KMS-11 (cell line): ENCODE measurements at regions not wholly inside any gene's neighbourhood (a gene's known extent, or its start where the extent isn't known, plus 50 kb on each side); places are given as distances from the start of the nearest gene placed in this dataset.

ENCODE experiments used
- H2AFZ ChIP-seq: fragments of 200-600 bp; sonication (generic); 2 replicates; pipeline ENCODE4 v1.6.1; 2016; ENCODE audit warnings: antibody characterized with exemption, mixed run types, low read depth
- H3K27ac ChIP-seq: fragments of 200-600 bp; sonication (generic); 2 replicates; pipeline ENCODE4 v1.6.1; 2016; ENCODE audit warnings: mild to moderate bottlenecking, mixed run types
- H3K27me3 ChIP-seq: fragments of 200-600 bp; sonication (generic); 2 replicates; pipeline ENCODE4 v1.6.1; 2017; ENCODE audit warnings: mild to moderate bottlenecking, low read depth, mixed run types, moderate library complexity; ENCODE audit not compliant: insufficient read depth
- H3K36me3 ChIP-seq: fragments of 200-600 bp; sonication (generic); 2 replicates; pipeline ENCODE4 v1.6.1; 2017; ENCODE audit warnings: mild to moderate bottlenecking, mixed run types; ENCODE audit not compliant: insufficient read depth
- H3K4me1 ChIP-seq: fragments of 200-600 bp; sonication (generic); 2 replicates; pipeline ENCODE4 v1.6.1; 2016; ENCODE audit warnings: mild to moderate bottlenecking, low read depth, mixed run types; ENCODE audit not compliant: poor library complexity, severe bottlenecking
- H3K4me2 ChIP-seq: fragments of 200-600 bp; sonication (generic); 2 replicates; pipeline ENCODE4 v1.7.0; 2016; ENCODE audit warnings: mild to moderate bottlenecking, mixed run types
- H3K4me3 ChIP-seq: fragments of 200-600 bp; sonication (generic); IDR thresholded peaks from 2 replicates; pipeline ENCODE4 v1.6.1; 2017; ENCODE audit warnings: low read depth, low read length, mixed read lengths; ENCODE audit not compliant: insufficient read depth
- H3K79me2 ChIP-seq: fragments of 200-600 bp; sonication (generic); 2 replicates; pipeline ENCODE4 v1.6.1; 2016; ENCODE audit warnings: low read depth, mixed run types; ENCODE audit not compliant: insufficient read depth
- H3K9ac ChIP-seq: fragments of 200-600 bp; sonication (generic); 2 replicates; pipeline ENCODE4 v1.6.1; 2016; ENCODE audit warnings: mild to moderate bottlenecking, mixed run types
- H4K20me1 ChIP-seq: fragments of 200-600 bp; sonication (generic); 2 replicates; pipeline ENCODE4 v1.6.1; 2016; ENCODE audit warnings: mild to moderate bottlenecking, mixed run types; ENCODE audit not compliant: insufficient read depth
- TF ChIP-seq, protein P1 (sequence below): fragments of 200-600 bp; sonication (generic); conservative IDR thresholded peaks from 2 replicates; pipeline ENCODE4 v1.6.1; 2017; ENCODE audit warnings: low read depth, mild to moderate bottlenecking, antibody characterized with exemption, low read length, moderate library complexity, mixed read lengths

DNA sequence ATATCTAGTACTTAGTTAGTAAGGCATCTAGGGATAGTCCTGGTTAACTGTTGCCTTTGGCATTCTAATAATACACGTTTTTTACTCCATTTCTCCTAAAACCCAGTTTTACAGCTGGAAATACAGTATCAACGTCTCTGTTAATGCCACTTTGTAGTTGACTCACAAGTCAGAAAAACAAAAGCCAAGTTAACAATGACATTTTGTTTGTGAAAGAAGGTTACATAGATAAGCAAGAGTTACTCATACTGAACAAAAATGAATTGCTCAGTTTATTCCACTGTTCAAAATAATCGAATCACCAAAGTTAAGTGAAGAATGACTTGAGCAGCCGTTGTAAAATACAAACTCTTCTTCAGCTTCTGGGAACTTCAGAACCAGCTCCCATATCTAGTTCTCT lies 540.3 kb downstream of the ETS1 start:
- Histone ChIP-seq H3K9ac (no peak overlapping the region), H3K79me2 (no peaks in the 10 kb centered on the region), H3K27ac (no peak overlapping the region), H3K4me3 (no peak overlapping the region), H3K4me1 (no peaks in the 10 kb centered on the region), H4K20me1 (no peaks in the 10 kb centered on the region), H2AFZ (no peak overlapping the region), H3K36me3 (no peaks in the 10 kb centered on the region), H3K4me2 (no peak overlapping the region), H3K27me3 (no peaks in the 10 kb centered on the region)
- TF ChIP-seq, protein P1, sequence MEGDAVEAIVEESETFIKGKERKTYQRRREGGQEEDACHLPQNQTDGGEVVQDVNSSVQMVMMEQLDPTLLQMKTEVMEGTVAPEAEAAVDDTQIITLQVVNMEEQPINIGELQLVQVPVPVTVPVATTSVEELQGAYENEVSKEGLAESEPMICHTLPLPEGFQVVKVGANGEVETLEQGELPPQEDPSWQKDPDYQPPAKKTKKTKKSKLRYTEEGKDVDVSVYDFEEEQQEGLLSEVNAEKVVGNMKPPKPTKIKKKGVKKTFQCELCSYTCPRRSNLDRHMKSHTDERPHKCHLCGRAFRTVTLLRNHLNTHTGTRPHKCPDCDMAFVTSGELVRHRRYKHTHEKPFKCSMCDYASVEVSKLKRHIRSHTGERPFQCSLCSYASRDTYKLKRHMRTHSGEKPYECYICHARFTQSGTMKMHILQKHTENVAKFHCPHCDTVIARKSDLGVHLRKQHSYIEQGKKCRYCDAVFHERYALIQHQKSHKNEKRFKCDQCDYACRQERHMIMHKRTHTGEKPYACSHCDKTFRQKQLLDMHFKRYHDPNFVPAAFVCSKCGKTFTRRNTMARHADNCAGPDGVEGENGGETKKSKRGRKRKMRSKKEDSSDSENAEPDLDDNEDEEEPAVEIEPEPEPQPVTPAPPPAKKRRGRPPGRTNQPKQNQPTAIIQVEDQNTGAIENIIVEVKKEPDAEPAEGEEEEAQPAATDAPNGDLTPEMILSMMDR, result no peak

DNA sequence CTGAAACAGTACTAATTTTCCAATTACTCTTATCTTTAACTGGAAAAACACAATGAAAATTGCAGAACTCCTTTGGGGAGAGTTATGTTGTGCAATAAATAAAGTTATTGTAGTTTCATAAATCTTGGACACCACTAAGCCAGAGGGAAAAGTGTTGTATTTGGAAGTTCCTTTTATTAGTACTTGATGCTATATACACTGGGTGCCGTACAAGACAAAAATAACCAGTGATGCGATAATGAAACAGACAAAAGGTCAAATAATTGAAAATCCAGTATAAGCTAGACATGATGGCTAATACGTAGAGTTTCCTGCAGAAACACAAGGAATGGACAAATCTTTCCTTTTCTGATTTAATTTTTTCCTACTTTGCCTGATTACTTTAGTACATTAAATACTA lies 541.1 kb downstream of the ETS1 start:
- H3K4me2 ChIP-seq, result no peak overlapping the region
- no peaks in the 10 kb centered on the region for H4K20me1 ChIP-seq
- no peak overlapping the region for H3K9ac ChIP-seq
- H3K4me3 ChIP-seq, result no peak overlapping the region
- TF ChIP-seq, protein P1, result no peak
- H3K79me2 ChIP-seq, result no peaks in the 10 kb centered on the region
- no peak overlapping the region for H2AFZ ChIP-seq
- H3K27ac ChIP-seq, result no peak overlapping the region
- no peaks in the 10 kb centered on the region for H3K4me1 ChIP-seq
- H3K27me3 ChIP-seq, result no peaks in the 10 kb centered on the region
- H3K36me3 ChIP-seq, result no peaks in the 10 kb centered on the region

DNA sequence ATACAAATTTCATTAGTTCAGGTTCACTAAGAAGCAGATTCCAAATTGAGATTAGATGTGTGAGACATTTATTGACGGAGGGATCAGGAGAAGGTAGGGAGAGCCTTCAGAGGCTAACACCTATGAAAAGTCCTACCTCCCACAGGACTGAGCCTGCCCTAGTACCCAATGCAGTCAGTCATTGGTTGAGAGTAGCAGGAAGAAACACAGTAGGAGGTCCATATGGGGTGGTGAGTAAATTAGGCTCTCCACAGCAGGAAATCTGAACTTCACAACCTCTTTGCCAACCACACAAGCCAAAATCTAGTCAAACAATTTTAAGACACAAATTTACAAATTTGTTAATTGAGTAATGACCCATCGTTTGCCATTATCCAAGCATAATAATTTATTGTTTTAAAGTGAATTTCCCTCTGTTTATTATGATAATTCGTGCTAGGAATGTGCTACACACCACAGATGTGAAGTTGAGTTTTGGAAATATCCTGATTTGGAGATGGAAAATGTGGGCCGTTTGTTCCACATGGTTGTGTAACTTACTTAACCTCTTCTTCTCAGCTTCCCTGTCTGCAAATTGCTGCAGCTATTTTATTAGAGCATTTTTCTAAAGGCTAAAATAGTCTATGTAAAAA lies 542.1 kb downstream of the ETS1 start:
- Histone ChIP-seq H3K4me2 (no peak overlapping the region), H3K4me3 (no peak overlapping the region), H3K27me3 (no peaks in the 10 kb centered on the region), H2AFZ (no peak overlapping the region), H3K36me3 (no peaks in the 10 kb centered on the region), H4K20me1 (no peaks in the 10 kb centered on the region), H3K27ac (no peak overlapping the region), H3K9ac (no peak overlapping the region), H3K4me1 (peaks cover 10% of the 10 kb centered on the region), H3K79me2 (no peaks in the 10 kb centered on the region)
- TF ChIP-seq, protein P1, result no peak

DNA sequence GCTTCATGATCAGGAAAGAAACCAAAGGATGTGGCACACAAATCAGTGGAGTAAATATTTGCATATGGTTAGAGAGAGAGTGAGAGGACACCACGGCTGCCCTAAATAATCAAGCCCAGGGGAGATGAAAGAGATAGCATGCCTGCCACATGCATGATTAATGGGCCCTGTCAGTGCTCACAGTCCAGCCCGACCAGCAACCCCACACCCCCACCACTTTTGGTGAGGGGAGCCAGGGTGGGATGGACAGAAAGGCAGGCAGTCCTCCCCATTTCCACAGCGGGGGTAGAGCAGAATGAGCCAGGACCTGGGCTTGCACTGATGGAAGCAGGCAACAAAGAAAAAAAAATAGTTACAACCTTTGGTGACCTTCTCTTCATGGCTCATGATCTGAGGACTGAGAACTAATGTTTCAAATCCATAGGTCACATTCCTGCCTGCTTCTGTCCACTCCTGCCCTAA lies 545.0 kb downstream of the ETS1 start:
- no peaks in the 10 kb centered on the region for H3K36me3 ChIP-seq
- no peak overlapping the region for H3K4me2 ChIP-seq
- TF ChIP-seq, protein P1, result no peak
- H3K79me2 ChIP-seq, result no peaks in the 10 kb centered on the region
- H3K9ac ChIP-seq, result no peak overlapping the region
- no peak overlapping the region for H3K4me3 ChIP-seq
- no peak overlapping the region for H2AFZ ChIP-seq
- H4K20me1 ChIP-seq, result no peaks in the 10 kb centered on the region
- no peaks in the 10 kb centered on the region for H3K27me3 ChIP-seq
- no peak overlapping the region for H3K27ac ChIP-seq
- peaks cover 26% of the 10 kb centered on the region for H3K4me1 ChIP-seq
